Fibroblast of lung (primary cell): ENCODE measurements at regions not wholly inside any gene's neighbourhood (a gene's known extent, or its start where the extent isn't known, plus 50 kb on each side); places are given as distances from the start of the nearest gene placed in this dataset.

Experiments used
- EZH2 ChIP-seq: IDR thresholded peaks from 2 replicates; pipeline ENCODE4 v1.5.1; 2012; ENCODE audit warnings: low read length, control low read depth, mild to moderate bottlenecking; ENCODE audit errors: missing control alignments
- TF ChIP-seq, protein P1 (sequence below), 2 donors: IDR thresholded peaks in 1 of 2; conservative IDR thresholded peaks in 1 of 2; 1 replicate in 1 of 2; 2 replicates in 1 of 2; pipeline ENCODE4 v1.5.1; 2011 to 2012; ENCODE audit warnings: low read length in 2 of 2, control low read depth in 1 of 2, inconsistent platforms in 1 of 2, low read depth in 1 of 2, mild to moderate bottlenecking in 1 of 2

GRCh38 chr3:70471464-70472342 is 159.3 kb upstream of the MDFIC2 start:
- TF ChIP-seq, protein P1, sequence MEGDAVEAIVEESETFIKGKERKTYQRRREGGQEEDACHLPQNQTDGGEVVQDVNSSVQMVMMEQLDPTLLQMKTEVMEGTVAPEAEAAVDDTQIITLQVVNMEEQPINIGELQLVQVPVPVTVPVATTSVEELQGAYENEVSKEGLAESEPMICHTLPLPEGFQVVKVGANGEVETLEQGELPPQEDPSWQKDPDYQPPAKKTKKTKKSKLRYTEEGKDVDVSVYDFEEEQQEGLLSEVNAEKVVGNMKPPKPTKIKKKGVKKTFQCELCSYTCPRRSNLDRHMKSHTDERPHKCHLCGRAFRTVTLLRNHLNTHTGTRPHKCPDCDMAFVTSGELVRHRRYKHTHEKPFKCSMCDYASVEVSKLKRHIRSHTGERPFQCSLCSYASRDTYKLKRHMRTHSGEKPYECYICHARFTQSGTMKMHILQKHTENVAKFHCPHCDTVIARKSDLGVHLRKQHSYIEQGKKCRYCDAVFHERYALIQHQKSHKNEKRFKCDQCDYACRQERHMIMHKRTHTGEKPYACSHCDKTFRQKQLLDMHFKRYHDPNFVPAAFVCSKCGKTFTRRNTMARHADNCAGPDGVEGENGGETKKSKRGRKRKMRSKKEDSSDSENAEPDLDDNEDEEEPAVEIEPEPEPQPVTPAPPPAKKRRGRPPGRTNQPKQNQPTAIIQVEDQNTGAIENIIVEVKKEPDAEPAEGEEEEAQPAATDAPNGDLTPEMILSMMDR (conservative IDR thresholded peaks at IDR 0.05 in 1 of 2, IDR thresholded peaks at IDR 0.05 in 1 of 2; ENCODE audit: low read depth in 1 of 2, low read length in 2 of 2), result no peak
- no peak for TF ChIP-seq EZH2
